Astrocyte of the spinal cord (primary cell): ENCODE measurements at regions not wholly inside any gene's neighbourhood (a gene's known extent, or its start where the extent isn't known, plus 50 kb on each side); places are given as distances from the start of the nearest gene placed in this dataset.
"Not testable (repeated sequence)": the region's sequence is repeated elsewhere in the genome, so short reads cannot be mapped to it uniquely, and the experiment has no call there.

Experiments used
- DNase-seq: peaks from one replicate; pipeline ENCODE4 v3.0.0; 2011; ENCODE audit warnings: low read depth, low spot score
- H3K4me3 ChIP-seq: 2 replicates; pipeline ENCODE4 v1.5.1; 2011; ENCODE audit warnings: low read depth, mild to moderate bottlenecking, low read length, moderate library complexity
- in situ Hi-C: cut with HindIII; loops from 2 replicates; pipeline ENCODE4 v1.10.0; 2017; ENCODE audit warnings: low sequenced_read_pairs

DNA sequence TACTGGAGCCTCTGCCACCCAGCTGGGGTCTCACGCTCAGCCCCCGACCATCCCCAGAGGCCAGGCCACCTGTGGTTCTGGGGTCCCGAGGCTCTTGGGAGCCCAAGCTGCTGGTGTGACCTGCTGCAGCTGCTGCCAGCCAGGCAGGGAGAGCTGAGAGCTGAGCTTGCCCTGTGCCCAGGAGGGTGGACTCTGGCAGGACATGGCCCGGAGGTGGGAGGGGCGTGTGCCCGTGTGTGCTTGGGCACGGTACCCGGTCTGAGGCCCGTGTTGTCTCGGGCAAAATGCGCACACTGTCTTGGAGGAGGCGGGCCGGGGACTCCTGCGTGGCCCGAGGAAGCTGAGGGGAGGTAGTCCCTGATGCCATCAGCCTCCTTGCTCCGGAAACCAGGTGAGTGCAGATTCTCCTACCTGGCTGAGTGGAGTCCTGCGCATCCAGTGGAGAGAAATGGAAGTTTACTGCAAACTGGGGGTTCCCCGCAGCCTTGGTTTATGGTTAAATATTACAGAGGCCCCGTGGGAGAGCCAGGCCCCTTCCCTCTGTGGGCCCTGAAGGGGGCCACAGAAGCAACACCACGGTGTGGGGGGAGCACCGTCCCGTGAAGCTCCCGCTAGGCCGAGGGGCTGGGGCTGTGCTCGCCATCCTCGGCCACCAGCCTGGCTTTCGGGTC is 4380.8 kb upstream of the TPTE start:
- H3K4me3 ChIP-seq, in situ Hi-C loops, DNase-seq: not testable (repeated sequence)

DNA sequence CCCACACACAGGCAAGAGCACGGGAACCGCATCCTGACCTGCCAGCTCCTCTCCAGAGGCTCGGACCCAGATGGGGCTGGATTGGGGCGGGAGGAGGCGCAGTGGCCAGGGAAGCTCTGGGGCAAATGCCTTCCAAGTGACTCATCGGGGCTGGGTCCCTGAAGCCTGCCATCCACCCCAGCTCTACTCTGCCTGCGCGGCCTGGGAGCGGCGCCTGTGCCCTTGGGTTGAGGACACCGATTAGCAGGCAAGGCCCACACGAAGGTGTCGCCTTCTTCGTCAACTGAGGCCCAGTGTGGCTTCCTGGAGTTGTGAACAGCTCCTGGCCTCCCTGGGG is 4380.3 kb upstream of the TPTE start:
- in situ Hi-C loops, DNase-seq, H3K4me3 ChIP-seq: not testable (repeated sequence)

DNA sequence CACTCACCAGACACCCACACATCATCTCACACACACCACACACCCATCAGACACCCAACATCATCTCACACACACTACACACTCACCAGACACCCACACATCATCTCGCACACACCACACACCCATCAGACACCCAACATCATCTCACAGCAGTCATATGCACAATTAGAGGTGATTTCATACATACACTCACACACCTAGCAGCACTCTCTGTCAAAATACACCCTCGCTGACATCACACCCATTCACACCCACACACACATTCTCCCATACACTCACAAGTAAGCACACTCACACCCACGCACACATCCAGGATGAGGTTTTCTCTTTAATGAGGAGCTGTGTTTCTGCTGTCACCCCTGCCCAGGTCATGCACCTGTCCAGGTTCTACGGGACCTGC is 4368.2 kb upstream of the TPTE start:
- in situ Hi-C loops, H3K4me3 ChIP-seq, DNase-seq: not testable (repeated sequence)

DNA sequence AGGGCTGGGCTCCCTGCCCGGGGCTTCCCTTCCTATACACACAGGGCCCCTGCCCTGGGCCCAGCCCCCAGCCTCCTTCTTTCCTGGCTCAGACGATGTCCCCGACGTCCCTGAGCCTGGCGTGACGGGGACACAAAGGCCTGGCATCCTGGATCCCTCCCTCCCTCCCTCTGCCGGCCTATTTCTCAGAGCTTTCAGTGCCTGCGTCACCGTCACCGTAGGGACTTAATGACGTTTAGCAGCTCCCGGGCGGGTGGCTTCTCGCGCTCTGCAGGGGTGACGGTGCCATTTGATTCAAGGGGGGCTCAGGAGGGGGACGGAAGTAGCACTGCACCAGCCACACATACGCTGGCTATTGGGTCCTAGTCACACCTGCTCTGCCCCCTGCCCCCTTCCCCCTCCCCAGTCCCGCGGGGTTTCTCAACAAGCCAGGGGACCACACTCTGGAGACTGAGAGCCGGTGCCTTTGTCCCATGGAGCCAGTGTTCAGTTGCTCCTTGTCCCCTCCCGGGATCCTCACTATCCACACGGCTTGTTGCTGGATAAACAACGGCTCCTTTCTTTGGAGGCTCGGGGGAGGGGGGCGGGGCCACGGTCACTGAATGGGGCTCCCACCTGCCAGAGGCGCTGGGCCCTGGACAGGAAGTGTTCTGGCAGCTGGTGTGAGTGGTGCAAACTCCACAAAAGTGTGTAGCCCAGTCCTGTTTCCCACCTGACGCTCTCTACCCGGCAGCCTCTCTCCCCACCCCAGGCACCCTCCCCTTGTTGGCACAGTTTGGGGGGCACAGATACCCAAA is 4366.7 kb upstream of the TPTE start:
- H3K4me3 ChIP-seq, in situ Hi-C loops, DNase-seq: not testable (repeated sequence)

GRCh38 chr21:6156712-6157389 is 4364.5 kb upstream of the TPTE start:
- H3K4me3 ChIP-seq, DNase-seq, in situ Hi-C loops: not testable (repeated sequence)

DNA sequence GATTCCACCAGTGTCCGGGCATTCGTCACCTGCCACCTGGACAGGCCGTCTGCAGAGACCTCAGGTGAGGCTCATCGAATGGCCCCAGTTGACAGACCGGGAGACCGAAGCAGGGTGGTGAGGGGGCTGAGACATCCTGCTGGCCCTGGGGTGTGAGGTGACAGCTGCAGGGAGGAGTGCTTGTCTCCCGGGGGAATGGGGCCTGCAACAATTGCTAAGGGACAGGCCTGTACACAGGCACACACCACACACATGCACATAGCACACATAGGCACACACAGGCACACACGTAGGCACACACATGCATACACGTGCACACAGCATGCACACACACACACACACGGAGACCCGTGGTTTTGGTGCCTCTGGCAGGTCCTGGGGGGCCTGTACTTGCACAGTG is 4363.9 kb upstream of the TPTE start:
- in situ Hi-C loops, DNase-seq, H3K4me3 ChIP-seq: not testable (repeated sequence)

DNA sequence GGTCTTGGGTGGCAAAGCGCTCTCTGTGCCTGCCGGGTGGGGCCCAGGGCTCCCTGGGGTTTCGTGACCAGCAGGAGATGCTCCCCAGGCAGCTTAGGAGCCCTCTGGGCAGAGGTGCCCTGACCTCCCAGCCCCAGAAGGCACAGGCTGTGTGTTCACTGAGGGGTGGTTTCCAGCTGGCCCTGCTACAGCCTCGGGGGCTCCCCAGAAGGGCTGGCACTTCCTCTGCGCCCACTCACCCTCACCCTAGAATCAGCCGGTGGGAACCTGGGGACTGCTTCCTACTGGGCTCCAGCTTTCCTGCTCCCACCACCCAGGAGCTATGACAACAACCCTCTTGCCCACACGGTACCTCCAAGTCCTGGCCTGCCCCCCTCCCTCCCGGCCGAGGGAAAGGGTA is 4363.2 kb upstream of the TPTE start:
- in situ Hi-C loops, DNase-seq, H3K4me3 ChIP-seq: not testable (repeated sequence)
